Lower leg skin (tissue), 4 donors: ENCODE measurements at regions not wholly inside any gene's neighbourhood (a gene's known extent, or its start where the extent isn't known, plus 50 kb on each side); places are given as distances from the start of the nearest gene placed in this dataset.

Experiments used
- DNase-seq, 2 donors: peaks; one replicate each; pipeline ENCODE4 v3.0.0-alpha.2; 2019; ENCODE audit warnings: low spot score in 2 of 2
- H3K4me3 ChIP-seq: fragments of 200-600 bp; sonication (generic); 2 replicates; pipeline ENCODE4 v1.5.1; 2017; ENCODE audit warnings: mild to moderate bottlenecking, low read depth; ENCODE audit not compliant: poor library complexity, severe bottlenecking
- POLR2A ChIP-seq, 2 donors: fragments of 450-650 bp; IDR thresholded peaks; one replicate each; pipeline ENCODE4 v1.6.1; 2016 to 2017; ENCODE audit warnings: antibody characterized with exemption in 2 of 2, mild to moderate bottlenecking in 1 of 2, moderate library complexity in 1 of 2
- WGBS, 2 donors: methylation state at CpG; one replicate each; pipeline ENCODE4 v1.1.5; 2018; 5-methylcytosine and 5-hydroxymethylcytosine counted together
- intact Hi-C: fragments of 100-400 bp; cut with DNase I; formaldehyde crosslinking; loops from one replicate; pipeline ENCODE4 v1.15.0; 2023; ENCODE audit warnings: low total_unique reads
- TF ChIP-seq, protein P1 (sequence below), 3 donors: fragments of 450-650 bp; IDR thresholded peaks; one replicate each; pipeline ENCODE4 v1.5.1; 2016; ENCODE audit warnings: antibody characterized with exemption in 3 of 3, mild to moderate bottlenecking in 3 of 3, moderate library complexity in 2 of 3

DNA sequence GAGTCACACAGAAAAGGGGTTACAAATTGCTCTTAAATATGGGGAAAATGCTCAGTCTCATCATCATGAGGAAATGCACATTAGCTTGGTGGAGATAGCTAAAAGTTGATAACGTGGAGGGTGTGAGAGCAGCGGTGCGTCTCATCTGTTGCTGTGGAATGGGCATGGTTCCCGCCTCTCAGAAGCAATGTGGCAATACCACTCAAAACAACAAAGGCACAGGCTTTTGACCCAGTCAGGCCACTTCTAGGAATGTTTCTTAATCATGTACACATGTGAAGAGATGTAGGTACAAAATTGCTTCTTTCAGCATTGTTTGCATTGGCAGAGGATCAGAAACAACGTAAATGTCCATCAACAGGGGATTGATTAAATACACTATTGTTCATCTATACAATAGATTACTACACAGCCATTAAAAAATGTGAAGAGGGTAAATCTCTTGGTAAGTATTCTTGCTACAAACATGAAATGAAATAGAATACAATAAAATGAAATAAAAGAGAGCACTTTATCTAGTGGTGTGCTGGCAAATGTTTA lies 212.6 kb upstream of the MSX2 start:
- no peak for DNase-seq
- WGBS, 2 donors: 51 to 63% methylated on average over 5 of the region's 5 CpGs
- TF ChIP-seq, protein P1, sequence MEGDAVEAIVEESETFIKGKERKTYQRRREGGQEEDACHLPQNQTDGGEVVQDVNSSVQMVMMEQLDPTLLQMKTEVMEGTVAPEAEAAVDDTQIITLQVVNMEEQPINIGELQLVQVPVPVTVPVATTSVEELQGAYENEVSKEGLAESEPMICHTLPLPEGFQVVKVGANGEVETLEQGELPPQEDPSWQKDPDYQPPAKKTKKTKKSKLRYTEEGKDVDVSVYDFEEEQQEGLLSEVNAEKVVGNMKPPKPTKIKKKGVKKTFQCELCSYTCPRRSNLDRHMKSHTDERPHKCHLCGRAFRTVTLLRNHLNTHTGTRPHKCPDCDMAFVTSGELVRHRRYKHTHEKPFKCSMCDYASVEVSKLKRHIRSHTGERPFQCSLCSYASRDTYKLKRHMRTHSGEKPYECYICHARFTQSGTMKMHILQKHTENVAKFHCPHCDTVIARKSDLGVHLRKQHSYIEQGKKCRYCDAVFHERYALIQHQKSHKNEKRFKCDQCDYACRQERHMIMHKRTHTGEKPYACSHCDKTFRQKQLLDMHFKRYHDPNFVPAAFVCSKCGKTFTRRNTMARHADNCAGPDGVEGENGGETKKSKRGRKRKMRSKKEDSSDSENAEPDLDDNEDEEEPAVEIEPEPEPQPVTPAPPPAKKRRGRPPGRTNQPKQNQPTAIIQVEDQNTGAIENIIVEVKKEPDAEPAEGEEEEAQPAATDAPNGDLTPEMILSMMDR (IDR thresholded peaks at IDR 0.05): no peak
- no peak for TF ChIP-seq POLR2A (IDR thresholded peaks at IDR 0.05)
- H3K4me3 ChIP-seq: no peak overlapping the region
- intact Hi-C loops: no loop called here

DNA sequence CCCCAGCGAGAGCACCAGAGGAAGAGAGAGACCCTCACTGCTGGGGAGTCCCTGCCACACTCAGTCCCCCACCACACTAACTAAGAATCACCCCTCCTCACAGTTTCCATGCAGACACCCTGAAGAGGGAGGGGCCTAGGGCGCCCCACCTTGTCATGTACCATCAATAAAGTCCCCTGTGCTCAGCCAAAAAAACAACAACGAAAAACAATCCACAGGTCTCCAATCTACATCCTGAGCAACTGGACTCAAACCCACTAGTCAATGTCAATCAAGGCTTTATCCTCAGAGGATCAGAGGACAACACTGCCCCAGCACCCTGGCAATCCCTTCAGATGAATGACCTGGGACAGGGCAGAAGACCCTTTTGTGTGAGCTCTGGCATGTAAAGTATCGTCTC lies 210.1 kb upstream of the MSX2 start:
- intact Hi-C loops: no loop called here
- no peak for DNase-seq
- WGBS, 2 donors: 76 to 90% methylated on average over 4 of the region's 4 CpGs
- H3K4me3 ChIP-seq: no peak overlapping the region
- TF ChIP-seq POLR2A (IDR thresholded peaks at IDR 0.05): no peak
- TF ChIP-seq, protein P1 (IDR thresholded peaks at IDR 0.05): no peak

DNA sequence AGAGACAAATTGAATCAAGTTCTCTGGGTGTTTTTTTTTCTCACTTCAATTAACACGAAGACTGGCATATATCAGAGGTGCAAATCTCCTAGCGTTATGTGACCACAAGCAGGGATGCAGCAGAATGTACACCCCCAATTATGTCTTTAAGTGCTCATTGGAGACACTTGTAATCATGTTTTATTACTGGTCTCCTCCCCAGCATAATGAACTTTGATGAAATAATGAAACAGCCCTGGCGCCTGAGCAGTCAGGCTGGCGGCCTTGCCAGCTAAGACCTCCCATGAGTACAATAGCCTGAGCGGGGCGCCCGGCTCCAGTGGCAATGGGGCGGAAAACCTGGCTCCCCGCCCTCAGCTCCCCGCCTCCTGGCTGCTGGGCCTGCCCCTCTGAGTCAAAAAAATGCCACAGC lies 209.4 kb upstream of the MSX2 start:
- WGBS, 2 donors: 63 to 66% methylated on average over 7 to 10 of the region's 10 CpGs
- TF ChIP-seq, protein P1 (IDR thresholded peaks at IDR 0.05): no peak
- intact Hi-C loops: no loop called here
- no peak for DNase-seq
- no peak overlapping the region for H3K4me3 ChIP-seq

DNA sequence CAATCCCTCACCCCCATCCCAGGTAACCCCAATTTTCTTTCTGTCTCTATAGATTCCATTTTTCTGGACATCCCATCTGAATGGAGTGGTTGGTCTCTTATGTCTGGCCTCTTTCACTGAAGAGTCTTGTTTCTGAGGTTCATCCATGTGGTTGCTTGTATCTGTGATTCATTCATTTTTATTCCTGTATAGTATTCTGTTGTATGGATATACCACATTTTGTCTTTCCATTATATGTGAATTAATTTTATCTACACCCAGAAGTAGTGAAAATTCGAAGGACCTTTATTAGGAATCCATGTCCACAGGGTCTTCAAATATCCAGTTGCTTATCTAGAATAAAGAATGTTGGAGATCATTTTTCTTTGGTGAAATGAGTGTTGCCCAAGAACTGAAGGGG lies 207.6 kb upstream of the MSX2 start:
- no peak for DNase-seq
- intact Hi-C loops: no loop called here
- TF ChIP-seq POLR2A (IDR thresholded peaks at IDR 0.05): no peak
- TF ChIP-seq, protein P1 (IDR thresholded peaks at IDR 0.05): no peak
- WGBS, 2 donors: 58 to 63% methylated on average over 1 of the region's 1 CpG
- H3K4me3 ChIP-seq: no peak overlapping the region

DNA sequence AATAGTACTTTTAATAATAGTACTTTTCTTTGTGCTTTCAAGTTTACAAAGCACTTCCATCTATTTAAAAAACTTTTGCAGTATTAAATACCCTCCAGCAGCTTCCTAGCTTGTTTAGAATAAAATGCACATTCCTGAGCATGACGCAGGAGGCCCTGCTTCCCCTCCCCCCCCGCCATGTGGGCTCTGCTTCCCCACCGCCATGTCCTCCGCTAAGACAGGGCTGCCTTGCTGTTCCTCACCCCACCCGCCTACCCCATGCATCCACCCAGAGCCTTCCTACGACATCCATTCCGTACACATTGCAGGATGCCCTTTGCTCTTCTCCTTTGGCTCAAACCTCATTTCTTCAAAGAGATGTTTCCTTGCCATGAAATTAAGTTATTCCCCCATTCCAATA lies 205.9 kb upstream of the MSX2 start:
- intact Hi-C loops: no loop called here
- H3K4me3 ChIP-seq: no peak overlapping the region
- TF ChIP-seq POLR2A (IDR thresholded peaks at IDR 0.05): no peak
- TF ChIP-seq, protein P1 (IDR thresholded peaks at IDR 0.05): no peak
- 65% methylated on average over 7 of the region's 7 CpGs for WGBS, 2 donors
- DNase-seq: no peak
